Ovary (tissue), 7 donors: ENCODE measurements at regions not wholly inside any gene's neighbourhood (a gene's known extent, or its start where the extent isn't known, plus 50 kb on each side); places are given as distances from the start of the nearest gene placed in this dataset.

Source experiments
- DNase-seq, 5 donors: peaks; one replicate each; pipeline ENCODE4 v3.0.0-alpha.2; 2019 to 2020
- H3K27ac ChIP-seq, 2 donors: fragments of 200-600 bp; one replicate each; pipeline versions ENCODE4 v1.5.1 to v1.8.0; 2019 to 2022
- H3K27me3 ChIP-seq: fragments of 200-600 bp; one replicate; pipeline ENCODE4 v1.8.0; 2022
- H3K36me3 ChIP-seq: fragments of 200-600 bp; sonication (generic); one replicate; pipeline ENCODE4 v1.5.1; 2019
- H3K4me1 ChIP-seq: one replicate; pipeline ENCODE4 v1.8.1; 2013; ENCODE audit warnings: mild to moderate bottlenecking, moderate library complexity; ENCODE audit not compliant: insufficient read depth
- H3K4me3 ChIP-seq: fragments of 200-600 bp; sonication (generic); one replicate; pipeline ENCODE4 v1.5.1; 2017
- H3K9me3 ChIP-seq, 2 donors: fragments of 200-600 bp in 1 of 2; sonication (generic) in 1 of 2; one replicate each; pipeline versions ENCODE4 v1.5.1 to v1.8.1; 2013 to 2019; ENCODE audit warnings: mild to moderate bottlenecking in 1 of 2, moderate library complexity in 1 of 2
- EP300 ChIP-seq: sonication (generic); formaldehyde crosslinking; IDR thresholded peaks from one replicate; pipeline ENCODE4 v1.6.1; 2017; ENCODE audit warnings: antibody characterized with exemption
- POLR2A ChIP-seq: fragments of 450-650 bp; IDR thresholded peaks from one replicate; pipeline ENCODE4 v1.6.1; 2017; ENCODE audit warnings: antibody characterized with exemption, mild to moderate bottlenecking, moderate library complexity
- WGBS, 3 donors: extraction: QIAGEN DNeasy Blood & Tissue Kit in 1 of 3; methylation state at CpG; one replicate each; pipeline versions ENCODE4 v1.1.5 to v1.1.7; 2013 to 2017; 5-methylcytosine and 5-hydroxymethylcytosine counted together
- intact Hi-C, 4 donors: fragments of 100-400 bp; cut with DNase I; formaldehyde crosslinking; loops; one replicate each; pipeline versions ENCODE4 v1.11.0 to v1.15.1; 2022 to 2023
- TF ChIP-seq, protein P1 (sequence below), 3 donors: fragments of 450-650 bp in 2 of 3; fragments of 200-600 bp in 1 of 3; IDR thresholded peaks; one replicate each; pipeline versions ENCODE4 v1.5.1 to v1.8.0; 2016 to 2022; ENCODE audit warnings: antibody characterized with exemption in 3 of 3, mild to moderate bottlenecking in 1 of 3
- donor health status: DM: no; HTN: no; CAD: no; lungs with moderate emphysema.
- donor health status: DM: no; HTN: no; CAD: no.
- donor health status: Bipolar disorder and iron deficiency.
- donor health status: DM: no; HTN: no; CAD: no.
- donor health status: DM: yes; HTN: yes; CAD: no.

DNA sequence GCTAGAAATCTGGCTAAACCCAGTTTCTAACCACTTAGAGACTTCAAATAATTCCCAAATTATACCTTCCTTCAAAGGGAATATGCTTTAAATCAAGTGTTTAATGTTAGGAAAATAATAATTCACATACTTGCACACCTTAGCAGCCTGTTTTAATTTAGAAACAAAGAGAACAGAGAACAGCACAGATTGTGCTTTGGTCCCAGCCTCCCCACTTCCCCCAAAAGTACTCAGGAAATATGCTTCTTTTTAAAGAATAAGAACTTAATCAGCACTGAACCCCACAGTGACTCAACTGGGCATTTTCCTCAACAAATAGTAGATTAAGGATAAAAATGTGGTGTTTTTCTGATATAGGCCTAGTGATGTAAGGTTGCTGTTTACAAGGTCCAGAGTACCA is 295.8 kb downstream of the GBA3 start:
- TF ChIP-seq, protein P1, sequence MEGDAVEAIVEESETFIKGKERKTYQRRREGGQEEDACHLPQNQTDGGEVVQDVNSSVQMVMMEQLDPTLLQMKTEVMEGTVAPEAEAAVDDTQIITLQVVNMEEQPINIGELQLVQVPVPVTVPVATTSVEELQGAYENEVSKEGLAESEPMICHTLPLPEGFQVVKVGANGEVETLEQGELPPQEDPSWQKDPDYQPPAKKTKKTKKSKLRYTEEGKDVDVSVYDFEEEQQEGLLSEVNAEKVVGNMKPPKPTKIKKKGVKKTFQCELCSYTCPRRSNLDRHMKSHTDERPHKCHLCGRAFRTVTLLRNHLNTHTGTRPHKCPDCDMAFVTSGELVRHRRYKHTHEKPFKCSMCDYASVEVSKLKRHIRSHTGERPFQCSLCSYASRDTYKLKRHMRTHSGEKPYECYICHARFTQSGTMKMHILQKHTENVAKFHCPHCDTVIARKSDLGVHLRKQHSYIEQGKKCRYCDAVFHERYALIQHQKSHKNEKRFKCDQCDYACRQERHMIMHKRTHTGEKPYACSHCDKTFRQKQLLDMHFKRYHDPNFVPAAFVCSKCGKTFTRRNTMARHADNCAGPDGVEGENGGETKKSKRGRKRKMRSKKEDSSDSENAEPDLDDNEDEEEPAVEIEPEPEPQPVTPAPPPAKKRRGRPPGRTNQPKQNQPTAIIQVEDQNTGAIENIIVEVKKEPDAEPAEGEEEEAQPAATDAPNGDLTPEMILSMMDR (IDR thresholded peaks at IDR 0.05), result no peak
- no peak for TF ChIP-seq EP300
- TF ChIP-seq POLR2A, result no peak
- no peaks in the 10 kb centered on the region for H3K27me3 ChIP-seq
- H3K27ac ChIP-seq, result no peak overlapping the region
- no peak overlapping the region for H3K4me3 ChIP-seq
- DNase-seq, result no peak
- intact Hi-C loops, result no loop called here
- no peaks in the 10 kb centered on the region for H3K36me3 ChIP-seq
- H3K4me1 ChIP-seq, result no peaks in the 10 kb centered on the region
- no peaks in the 10 kb centered on the region for H3K9me3 ChIP-seq

DNA sequence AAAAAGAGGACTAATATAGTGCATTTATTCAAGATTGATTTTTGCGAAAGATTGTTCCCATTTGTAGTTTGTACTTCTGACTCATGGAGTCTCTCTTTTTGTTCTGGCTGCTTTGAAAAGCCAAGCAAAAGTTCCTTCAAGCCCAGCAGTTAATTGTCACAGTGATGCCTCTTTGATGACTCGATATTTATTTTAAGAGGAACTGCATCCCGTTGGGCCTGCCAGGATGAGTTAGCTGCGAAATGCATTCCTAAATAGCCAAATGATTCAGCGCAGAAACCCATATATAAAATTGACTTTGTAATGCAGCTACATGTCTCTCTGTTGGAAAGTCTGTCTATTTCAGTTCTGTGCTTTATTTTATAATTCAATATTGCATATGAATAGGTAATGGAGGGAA is 295.1 kb downstream of the GBA3 start:
- DNase-seq, result no peak
- Histone ChIP-seq H3K9me3 (no peaks in the 10 kb centered on the region), H3K36me3 (no peaks in the 10 kb centered on the region), H3K4me1 (no peaks in the 10 kb centered on the region), H3K4me3 (no peak overlapping the region), H3K27me3 (no peaks in the 10 kb centered on the region), H3K27ac (no peak overlapping the region)
- 73 to 75% (median 73%) methylated on average over 5 of the region's 5 CpGs for WGBS, 3 donors
- TF ChIP-seq EP300 (no peak), POLR2A (no peak)
- intact Hi-C loops, result no loop called here

DNA sequence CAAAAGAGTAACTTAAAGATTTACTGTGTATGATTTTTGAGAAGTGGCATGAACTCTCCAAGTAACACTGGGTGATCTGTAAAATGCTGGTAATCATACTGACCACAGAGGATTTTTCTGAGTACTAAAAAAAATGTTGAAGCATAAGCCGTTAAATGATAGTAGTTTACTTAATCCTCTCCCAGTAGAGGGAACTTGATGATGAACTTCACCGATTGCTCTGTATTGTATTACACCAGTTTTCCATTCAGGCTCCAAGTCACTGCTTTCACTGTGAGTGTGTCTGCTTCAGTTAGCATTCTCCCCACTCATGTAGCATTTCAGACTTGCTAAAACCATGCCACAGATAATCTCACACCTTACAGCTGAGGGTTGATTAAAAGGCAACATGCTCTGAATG is 294.1 kb downstream of the GBA3 start:
- no peaks in the 10 kb centered on the region for H3K9me3 ChIP-seq
- no peaks in the 10 kb centered on the region for H3K4me1 ChIP-seq
- no peak for DNase-seq
- H3K36me3 ChIP-seq, result no peaks in the 10 kb centered on the region
- no peaks in the 10 kb centered on the region for H3K27me3 ChIP-seq
- intact Hi-C loops, result no loop called here
- TF ChIP-seq POLR2A (no peak), EP300 (no peak)
- TF ChIP-seq, protein P1 (IDR thresholded peaks at IDR 0.05), result no peak
- WGBS, 3 donors, result 72 to 82% (median 76%) methylated on average over 2 of the region's 2 CpGs
- H3K4me3 ChIP-seq, result no peak overlapping the region
- H3K27ac ChIP-seq, result no peak overlapping the region

DNA sequence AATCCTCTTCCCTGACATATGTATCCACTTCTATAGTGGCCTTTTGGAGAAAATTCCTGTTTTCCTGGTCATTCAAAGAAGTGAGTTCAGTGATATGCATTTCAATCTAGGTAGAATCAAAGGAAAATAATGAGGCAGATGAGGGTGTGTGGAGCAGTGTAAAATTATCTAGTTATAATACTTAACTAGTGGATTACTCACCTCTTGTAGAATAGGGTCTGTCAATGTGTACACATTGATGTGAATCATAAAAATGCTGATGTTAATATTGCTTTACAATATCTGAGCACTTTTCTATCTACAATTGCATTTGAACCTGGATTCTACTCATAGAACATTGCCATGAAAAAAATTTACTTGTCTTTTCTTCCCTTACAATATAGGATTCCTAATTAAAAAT is 293.5 kb downstream of the GBA3 start:
- intact Hi-C loops, result no loop called here
- TF ChIP-seq, protein P1 (IDR thresholded peaks at IDR 0.05), result no peak
- TF ChIP-seq EP300, result no peak
- no peak for TF ChIP-seq POLR2A
- no peaks in the 10 kb centered on the region for H3K36me3 ChIP-seq

DNA sequence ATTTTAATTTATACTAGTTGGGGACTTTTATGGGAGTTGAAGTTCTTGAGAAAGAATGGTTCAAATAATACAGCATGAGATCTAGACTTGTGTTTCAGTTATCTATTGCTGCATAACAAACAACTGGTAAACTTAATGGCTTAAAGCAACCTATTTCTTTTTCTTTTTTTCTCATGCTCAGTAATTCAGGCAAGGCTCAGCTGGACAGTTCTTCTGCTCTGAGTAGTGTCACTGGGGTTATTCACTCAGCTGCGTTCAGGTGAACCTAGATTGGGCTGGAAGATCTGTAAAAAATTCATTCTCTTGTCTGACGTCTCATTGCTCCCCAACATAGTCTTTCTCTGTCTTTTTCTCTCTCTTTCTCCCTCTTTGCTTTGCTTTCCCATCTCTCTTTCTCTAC is 291.7 kb downstream of the GBA3 start:
- Histone ChIP-seq H3K36me3 (no peaks in the 10 kb centered on the region), H3K4me1 (no peaks in the 10 kb centered on the region), H3K27ac (no peak overlapping the region), H3K4me3 (no peak overlapping the region), H3K27me3 (no peaks in the 10 kb centered on the region), H3K9me3 (no peaks in the 10 kb centered on the region)
- intact Hi-C loops, result no loop called here
- TF ChIP-seq, protein P1 (IDR thresholded peaks at IDR 0.05), result no peak
- TF ChIP-seq POLR2A, result no peak
- TF ChIP-seq EP300, result no peak
- no peak for DNase-seq
- WGBS, 3 donors, result 69 to 80% (median 79%) methylated on average over 2 of the region's 2 CpGs

More for the DNA sequence above, 293.5 kb downstream of the GBA3 start:
- Histone ChIP-seq H3K27ac (no peak overlapping the region), H3K4me3 (no peak overlapping the region), H3K4me1 (no peaks in the 10 kb centered on the region), H3K27me3 (no peaks in the 10 kb centered on the region), H3K9me3 (no peaks in the 10 kb centered on the region)
- DNase-seq, result no peak
